ENCODE measurements at regions not wholly inside any gene's neighbourhood (a gene's known extent, or its start where the extent isn't known, plus 50 kb on each side); places are given as distances from the start of the nearest gene placed in this dataset.

DNA sequence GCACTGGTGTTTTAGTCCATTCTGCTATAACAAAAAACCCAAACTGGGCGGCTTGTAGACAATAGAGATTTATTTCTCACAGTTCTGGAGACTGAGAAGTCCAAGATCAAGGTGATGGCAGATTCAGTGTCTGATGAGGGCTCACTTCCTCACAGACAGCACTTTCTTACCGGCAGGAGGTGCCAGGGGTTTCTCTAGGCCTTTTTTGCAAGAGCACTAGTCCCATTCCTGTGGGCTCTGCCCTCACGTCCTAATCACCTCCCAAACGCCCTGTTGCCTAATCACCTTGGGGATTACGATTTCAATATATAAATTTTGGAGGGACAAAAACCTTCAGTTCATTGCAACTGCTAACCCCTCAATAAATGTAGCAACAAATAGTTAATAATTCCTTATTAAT, 140.0 kb upstream of the SGK1 start:
- no peak overlapping the region for H3K4me3 ChIP-seq
- no peak for TF ChIP-seq POLR2A (IDR thresholded peaks at IDR 0.05)
- H3K9me3 ChIP-seq: no peaks in the 10 kb centered on the region
- no peaks in the 10 kb centered on the region for H3K36me3 ChIP-seq
- H3K27me3 ChIP-seq: no peaks in the 10 kb centered on the region
- DNase-seq: no peak
- no peaks in the 10 kb centered on the region for H3K4me1 ChIP-seq
- H3K27ac ChIP-seq: no peak overlapping the region

DNA sequence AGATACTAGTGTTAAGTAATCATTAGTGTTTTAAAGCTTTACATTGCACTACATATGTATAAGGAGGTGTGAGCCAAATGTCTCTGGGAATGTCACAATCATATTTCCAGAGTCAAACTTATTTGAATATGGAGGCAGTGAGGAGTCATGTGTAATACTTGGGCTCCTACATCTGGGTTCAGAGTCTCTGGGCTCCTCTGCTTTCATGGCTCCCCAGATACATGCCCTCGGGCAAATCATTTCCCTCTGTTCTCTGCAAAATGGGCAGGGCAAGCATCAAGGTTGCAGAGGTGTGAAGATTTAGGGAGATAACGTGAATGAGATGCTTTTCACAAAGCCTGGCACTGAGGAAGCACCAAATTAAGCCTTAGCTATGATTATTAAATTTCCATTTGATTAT, 138.3 kb upstream of the SGK1 start:
- H3K27me3 ChIP-seq: no peaks in the 10 kb centered on the region
- no peaks in the 10 kb centered on the region for H3K9me3 ChIP-seq
- no peaks in the 10 kb centered on the region for H3K4me1 ChIP-seq
- TF ChIP-seq, protein P1, sequence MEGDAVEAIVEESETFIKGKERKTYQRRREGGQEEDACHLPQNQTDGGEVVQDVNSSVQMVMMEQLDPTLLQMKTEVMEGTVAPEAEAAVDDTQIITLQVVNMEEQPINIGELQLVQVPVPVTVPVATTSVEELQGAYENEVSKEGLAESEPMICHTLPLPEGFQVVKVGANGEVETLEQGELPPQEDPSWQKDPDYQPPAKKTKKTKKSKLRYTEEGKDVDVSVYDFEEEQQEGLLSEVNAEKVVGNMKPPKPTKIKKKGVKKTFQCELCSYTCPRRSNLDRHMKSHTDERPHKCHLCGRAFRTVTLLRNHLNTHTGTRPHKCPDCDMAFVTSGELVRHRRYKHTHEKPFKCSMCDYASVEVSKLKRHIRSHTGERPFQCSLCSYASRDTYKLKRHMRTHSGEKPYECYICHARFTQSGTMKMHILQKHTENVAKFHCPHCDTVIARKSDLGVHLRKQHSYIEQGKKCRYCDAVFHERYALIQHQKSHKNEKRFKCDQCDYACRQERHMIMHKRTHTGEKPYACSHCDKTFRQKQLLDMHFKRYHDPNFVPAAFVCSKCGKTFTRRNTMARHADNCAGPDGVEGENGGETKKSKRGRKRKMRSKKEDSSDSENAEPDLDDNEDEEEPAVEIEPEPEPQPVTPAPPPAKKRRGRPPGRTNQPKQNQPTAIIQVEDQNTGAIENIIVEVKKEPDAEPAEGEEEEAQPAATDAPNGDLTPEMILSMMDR (IDR thresholded peaks at IDR 0.05): no peak
- TF ChIP-seq POLR2A (IDR thresholded peaks at IDR 0.05): no peak
- no peak overlapping the region for H3K27ac ChIP-seq
- no peak overlapping the region for H3K4me3 ChIP-seq
- no peaks in the 10 kb centered on the region for H3K36me3 ChIP-seq
- no peak for DNase-seq

DNA sequence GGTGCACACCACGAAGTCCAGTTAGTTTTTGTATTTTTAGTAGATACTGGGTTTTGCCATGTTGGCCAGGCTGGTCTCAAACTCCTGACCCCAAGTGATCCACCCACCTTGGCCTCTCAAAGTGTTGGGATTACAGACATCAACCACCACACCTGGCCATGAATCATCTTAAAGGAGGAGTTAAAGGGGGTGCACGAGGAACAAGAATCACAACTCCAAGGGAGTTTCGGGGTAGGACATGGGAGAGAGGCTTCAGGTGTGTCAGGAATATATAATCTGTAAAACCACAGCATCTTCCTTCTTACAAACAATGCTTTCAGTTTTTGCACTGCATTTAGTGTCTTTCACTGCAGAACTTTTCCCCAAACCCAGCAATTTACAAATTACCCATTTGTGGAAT, 137.4 kb upstream of the SGK1 start:
- Histone ChIP-seq H3K4me1 (no peaks in the 10 kb centered on the region), H3K27ac (no peak overlapping the region), H3K9me3 (no peaks in the 10 kb centered on the region), H3K36me3 (no peaks in the 10 kb centered on the region), H3K4me3 (no peak overlapping the region), H3K27me3 (no peaks in the 10 kb centered on the region)
- TF ChIP-seq, protein P1 (IDR thresholded peaks at IDR 0.05): no peak
- TF ChIP-seq POLR2A (IDR thresholded peaks at IDR 0.05): no peak
- no peak for DNase-seq

DNA sequence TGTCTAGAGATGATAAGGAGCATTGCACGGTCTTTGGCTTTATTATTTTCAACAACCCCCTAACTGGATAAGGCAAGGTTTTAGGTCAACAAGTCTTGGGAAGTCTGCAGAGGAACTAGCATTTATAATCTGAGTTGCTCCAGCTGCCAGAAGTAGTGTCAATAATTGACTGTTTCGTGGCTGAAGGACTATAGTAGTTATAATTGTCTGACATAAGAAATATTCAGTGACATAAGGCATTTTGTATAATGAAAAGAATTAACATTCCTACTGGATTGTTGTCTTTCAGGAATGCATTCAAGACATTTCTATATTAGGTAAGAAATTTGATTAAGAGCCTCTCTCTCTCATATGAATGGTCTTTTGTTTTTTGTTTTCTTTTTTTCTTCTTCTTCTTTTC, 136.9 kb upstream of the SGK1 start:
- Histone ChIP-seq H3K4me3 (no peak overlapping the region), H3K27ac (no peak overlapping the region), H3K36me3 (no peaks in the 10 kb centered on the region), H3K9me3 (no peaks in the 10 kb centered on the region), H3K27me3 (no peaks in the 10 kb centered on the region), H3K4me1 (no peaks in the 10 kb centered on the region)
- DNase-seq: no peak
- TF ChIP-seq, protein P1 (IDR thresholded peaks at IDR 0.05): no peak
- no peak for TF ChIP-seq POLR2A (IDR thresholded peaks at IDR 0.05)

- no peaks in the 10 kb centered on the region for H3K9me3 ChIP-seq
- DNase-seq: no peak
- no peaks in the 10 kb centered on the region for H3K4me1 ChIP-seq
- no peak for TF ChIP-seq POLR2A (IDR thresholded peaks at IDR 0.05)
- TF ChIP-seq, protein P1 (IDR thresholded peaks at IDR 0.05): no peak
- no peaks in the 10 kb centered on the region for H3K36me3 ChIP-seq
- H3K27ac ChIP-seq: no peak overlapping the region
- no peak overlapping the region for H3K4me3 ChIP-seq
- H3K27me3 ChIP-seq: no peaks in the 10 kb centered on the region
Observed at GRCh38 chr6:134453792-134454510, 136.0 kb upstream of the SGK1 start.

DNA sequence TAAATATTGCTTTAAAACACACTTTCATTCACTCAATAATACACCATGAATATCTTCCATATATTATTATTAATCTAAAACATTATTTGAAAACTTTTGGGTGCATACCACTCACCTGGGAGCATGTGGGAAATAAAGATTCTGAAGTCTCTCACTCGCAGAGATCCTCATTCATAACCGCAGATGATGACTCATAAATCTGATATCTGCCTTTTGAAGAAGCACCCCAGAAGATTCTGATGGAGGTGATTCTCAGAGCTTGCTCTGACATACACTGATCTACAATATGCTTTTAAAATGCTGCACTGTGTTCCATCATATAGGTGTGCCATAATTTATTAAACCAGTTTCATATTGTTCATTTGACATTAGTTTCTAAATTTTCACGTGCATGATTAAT, 135.0 kb upstream of the SGK1 start:
- H3K4me1 ChIP-seq: no peaks in the 10 kb centered on the region
- H3K4me3 ChIP-seq: no peak overlapping the region
- no peaks in the 10 kb centered on the region for H3K9me3 ChIP-seq
- H3K27me3 ChIP-seq: no peaks in the 10 kb centered on the region
- no peak overlapping the region for H3K27ac ChIP-seq
- no peak for DNase-seq
- TF ChIP-seq POLR2A (IDR thresholded peaks at IDR 0.05): no peak
- TF ChIP-seq, protein P1 (IDR thresholded peaks at IDR 0.05): no peak
- H3K36me3 ChIP-seq: no peaks in the 10 kb centered on the region

Measured in Peyer's patch (tissue), 4 donors.